ENCODE measurements at regions not wholly inside any gene's neighbourhood (a gene's known extent, or its start where the extent isn't known, plus 50 kb on each side); places are given as distances from the start of the nearest gene placed in this dataset.

GRCh38 chr7:42690794-42691639 lies 220.9 kb downstream of the C7orf25 start:
- H3K27me3 ChIP-seq (ENCODE audit: insufficient read depth, low read length), result peaks cover 7% of the 10 kb centered on the region
- H3K9me3 ChIP-seq (ENCODE audit: insufficient read depth, low read depth, low read length), result no peaks in the 10 kb centered on the region
- H3K4me2 ChIP-seq (ENCODE audit: low read length), result no peak overlapping the region
- peaks cover 3% of the 10 kb centered on the region for H3K4me1 Mint-ChIP-seq (ENCODE audit: low read depth, unreplicated experiment)
- no peak overlapping the region for H3K4me3 ChIP-seq (ENCODE audit: insufficient read depth, low read depth, low read length)
- H3K79me2 ChIP-seq (ENCODE audit: insufficient read depth, low read length), result no peaks in the 10 kb centered on the region
- FAIRE-seq, result peak; percentile 87
- no peaks in the 10 kb centered on the region for H3K36me3 ChIP-seq (ENCODE audit: insufficient read depth, low read length)
- no peak overlapping the region for H3K27ac Mint-ChIP-seq (ENCODE audit: unreplicated experiment)
- no peaks in the 10 kb centered on the region for H3K9me3 Mint-ChIP-seq (ENCODE audit: unreplicated experiment)
- no peak overlapping the region for H3K9ac ChIP-seq (ENCODE audit: low read length)
- H4K20me1 ChIP-seq (ENCODE audit: insufficient read depth, low read length), result no peaks in the 10 kb centered on the region
- no peak overlapping the region for H3K27ac ChIP-seq (ENCODE audit: low read depth, low read length)
- H3K27me3 Mint-ChIP-seq (ENCODE audit: low read depth, unreplicated experiment), result peaks cover 8% of the 10 kb centered on the region
- DNase-seq (ENCODE audit: low read depth), result peak; percentile 31
- TF ChIP-seq EZH2 (IDR thresholded peaks at IDR 0.05; ENCODE audit: insufficient read depth, low read length) (no peak), CTCF (IDR thresholded peaks at IDR 0.05; ENCODE audit: insufficient read depth, low read depth, low read length) (peak; percentile 71)
- H2AFZ ChIP-seq (ENCODE audit: low read depth, low read length), result no peak overlapping the region
- no peak overlapping the region for H3K4me3 Mint-ChIP-seq (ENCODE audit: unreplicated experiment)
- H3K4me1 ChIP-seq (ENCODE audit: insufficient read depth, low read length), result no peaks in the 10 kb centered on the region
- H3K36me3 Mint-ChIP-seq (ENCODE audit: low read depth, unreplicated experiment), result no peaks in the 10 kb centered on the region

DNA sequence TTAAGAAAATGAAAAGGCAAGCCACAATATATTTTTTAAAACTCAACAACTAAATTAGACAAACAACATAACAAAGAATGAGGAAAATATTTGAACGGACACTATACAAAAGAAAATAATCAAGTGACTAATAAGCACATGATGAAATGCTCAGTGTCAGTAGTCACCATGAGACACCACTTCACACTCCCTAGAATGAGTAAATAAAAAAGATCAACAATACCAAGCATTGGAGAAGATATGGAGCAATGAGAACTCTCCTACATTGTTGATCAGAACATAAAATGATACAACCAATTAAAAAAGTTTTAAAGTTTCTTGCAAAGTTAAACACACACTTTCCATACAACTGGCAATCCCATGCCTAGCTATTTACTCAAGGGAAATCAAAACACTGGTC lies 222.2 kb downstream of the C7orf25 start:
- Histone ChIP-seq H3K27ac (ENCODE audit: low read depth, low read length) (no peak overlapping the region), H3K4me2 (ENCODE audit: low read length) (no peak overlapping the region), H3K9me3 (ENCODE audit: insufficient read depth, low read depth, low read length) (no peaks in the 10 kb centered on the region), H3K36me3 (ENCODE audit: insufficient read depth, low read length) (no peaks in the 10 kb centered on the region), H3K79me2 (ENCODE audit: insufficient read depth, low read length) (no peaks in the 10 kb centered on the region), H3K27me3 (ENCODE audit: insufficient read depth, low read length) (peaks cover 6% of the 10 kb centered on the region), H4K20me1 (ENCODE audit: insufficient read depth, low read length) (no peaks in the 10 kb centered on the region), H2AFZ (ENCODE audit: low read depth, low read length) (no peak overlapping the region), H3K4me1 (ENCODE audit: insufficient read depth, low read length) (no peaks in the 10 kb centered on the region), H3K9ac (ENCODE audit: low read length) (no peak overlapping the region), H3K4me3 (ENCODE audit: insufficient read depth, low read depth, low read length) (no peak overlapping the region)
- no peaks in the 10 kb centered on the region for H3K9me3 Mint-ChIP-seq (ENCODE audit: unreplicated experiment)
- no peaks in the 10 kb centered on the region for H3K36me3 Mint-ChIP-seq (ENCODE audit: low read depth, unreplicated experiment)
- no peak for FAIRE-seq
- peaks cover 18% of the 10 kb centered on the region for H3K27me3 Mint-ChIP-seq (ENCODE audit: low read depth, unreplicated experiment)
- no peak overlapping the region for H3K27ac Mint-ChIP-seq (ENCODE audit: unreplicated experiment)
- no peak for DNase-seq (ENCODE audit: low read depth)
- no peak for TF ChIP-seq EZH2 (IDR thresholded peaks at IDR 0.05; ENCODE audit: insufficient read depth, low read length)
- TF ChIP-seq CTCF (IDR thresholded peaks at IDR 0.05; ENCODE audit: insufficient read depth, low read depth, low read length), result no peak
- no peak overlapping the region for H3K4me3 Mint-ChIP-seq (ENCODE audit: unreplicated experiment)
- H3K4me1 Mint-ChIP-seq (ENCODE audit: low read depth, unreplicated experiment), result peaks cover 3% of the 10 kb centered on the region

DNA sequence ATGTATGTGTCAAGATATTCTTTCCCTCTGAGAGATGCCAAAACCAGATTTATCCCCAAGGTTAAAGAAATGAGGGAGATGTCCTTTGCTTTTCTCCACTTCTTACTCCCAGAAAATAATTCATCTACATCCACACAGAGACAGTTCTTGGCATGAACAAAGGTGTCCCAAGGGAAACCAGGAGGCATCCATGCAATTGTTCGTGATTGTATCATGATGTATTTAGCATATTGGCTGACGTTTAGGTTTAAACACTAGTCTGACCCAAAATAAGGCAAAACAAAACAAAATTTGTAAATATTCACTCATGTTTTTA lies 223.9 kb downstream of the C7orf25 start:
- Mint-ChIP-seq H3K4me1 (ENCODE audit: low read depth, unreplicated experiment) (peaks cover 3% of the 10 kb centered on the region), H3K27me3 (ENCODE audit: low read depth, unreplicated experiment) (peaks cover 23% of the 10 kb centered on the region), H3K36me3 (ENCODE audit: low read depth, unreplicated experiment) (no peaks in the 10 kb centered on the region), H3K4me3 (ENCODE audit: unreplicated experiment) (no peak overlapping the region), H3K27ac (ENCODE audit: unreplicated experiment) (no peak overlapping the region), H3K9me3 (ENCODE audit: unreplicated experiment) (no peaks in the 10 kb centered on the region)
- H2AFZ ChIP-seq (ENCODE audit: low read depth, low read length), result no peak overlapping the region
- no peaks in the 10 kb centered on the region for H4K20me1 ChIP-seq (ENCODE audit: insufficient read depth, low read length)
- H3K4me3 ChIP-seq (ENCODE audit: insufficient read depth, low read depth, low read length), result no peak overlapping the region
- no peak for FAIRE-seq
- no peak overlapping the region for H3K9ac ChIP-seq (ENCODE audit: low read length)
- H3K4me2 ChIP-seq (ENCODE audit: low read length), result no peak overlapping the region
- no peak overlapping the region for H3K27ac ChIP-seq (ENCODE audit: low read depth, low read length)
- no peak for DNase-seq (ENCODE audit: low read depth)
- H3K9me3 ChIP-seq (ENCODE audit: insufficient read depth, low read depth, low read length), result no peaks in the 10 kb centered on the region
- H3K27me3 ChIP-seq (ENCODE audit: insufficient read depth, low read length), result peaks cover 12% of the 10 kb centered on the region
- H3K4me1 ChIP-seq (ENCODE audit: insufficient read depth, low read length), result no peaks in the 10 kb centered on the region
- no peaks in the 10 kb centered on the region for H3K79me2 ChIP-seq (ENCODE audit: insufficient read depth, low read length)
- H3K36me3 ChIP-seq (ENCODE audit: insufficient read depth, low read length), result no peaks in the 10 kb centered on the region
- TF ChIP-seq EZH2 (IDR thresholded peaks at IDR 0.05; ENCODE audit: insufficient read depth, low read length) (no peak), CTCF (IDR thresholded peaks at IDR 0.05; ENCODE audit: insufficient read depth, low read depth, low read length) (no peak)

Data from astrocyte (in vitro differentiated cells and primary cell).